ENCODE measurements at regions not wholly inside any gene's neighbourhood (a gene's known extent, or its start where the extent isn't known, plus 50 kb on each side); places are given as distances from the start of the nearest gene placed in this dataset.

DNA sequence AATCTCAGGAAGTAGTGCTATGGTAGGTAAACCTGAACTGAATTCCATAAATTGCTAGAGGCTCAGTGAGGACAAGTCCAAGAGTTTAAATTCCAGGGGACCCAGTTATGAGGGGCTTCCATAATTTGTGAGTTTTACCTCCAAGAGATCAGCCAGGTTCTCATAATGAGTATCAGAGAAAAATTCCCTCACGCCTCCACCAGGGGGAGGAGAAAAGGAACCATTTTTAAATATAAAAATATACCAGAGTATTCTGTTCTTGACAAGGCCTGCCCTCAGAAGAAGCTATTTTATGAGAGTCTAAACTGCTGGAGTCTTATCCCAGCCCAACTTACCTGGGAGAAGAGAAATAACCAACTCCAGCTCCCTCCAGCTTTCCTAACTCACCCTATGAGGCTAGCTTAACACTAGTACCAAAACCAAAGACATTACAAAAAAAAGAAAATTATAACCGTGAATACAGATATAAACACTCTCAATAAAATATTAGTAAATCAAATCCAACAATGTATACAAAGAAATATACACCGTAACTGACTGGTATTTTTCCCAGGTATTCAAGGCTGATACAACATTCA is 158.7 kb downstream of the TFAP2A start:
- Histone ChIP-seq H2AFZ (ENCODE audit: low read length) (no peak overlapping the region), H3K27ac (ENCODE audit: low read length) (no peak overlapping the region), H3K9me3 (ENCODE audit: low read length) (no peaks in the 10 kb centered on the region), H3K27me3 (ENCODE audit: low read length) (no peaks in the 10 kb centered on the region), H3K4me2 (ENCODE audit: low read length) (no peak overlapping the region), H3K9ac (ENCODE audit: low read length) (no peak overlapping the region), H3K36me3 (ENCODE audit: low read depth, low read length) (no peaks in the 10 kb centered on the region), H3K4me3 (ENCODE audit: low read length) (no peak overlapping the region), H3K4me1 (ENCODE audit: insufficient read depth, low read length) (no peaks in the 10 kb centered on the region), H3K9me2 (replicated peaks; ENCODE audit: low read length) (no peaks in the 10 kb centered on the region), H3F3A (ENCODE audit: low read length, unreplicated experiment) (no peaks in the 10 kb centered on the region), H3K79me2 (ENCODE audit: low read length) (no peaks in the 10 kb centered on the region), H4K20me1 (ENCODE audit: low read length) (no peaks in the 10 kb centered on the region)
- TF ChIP-seq, protein P1, sequence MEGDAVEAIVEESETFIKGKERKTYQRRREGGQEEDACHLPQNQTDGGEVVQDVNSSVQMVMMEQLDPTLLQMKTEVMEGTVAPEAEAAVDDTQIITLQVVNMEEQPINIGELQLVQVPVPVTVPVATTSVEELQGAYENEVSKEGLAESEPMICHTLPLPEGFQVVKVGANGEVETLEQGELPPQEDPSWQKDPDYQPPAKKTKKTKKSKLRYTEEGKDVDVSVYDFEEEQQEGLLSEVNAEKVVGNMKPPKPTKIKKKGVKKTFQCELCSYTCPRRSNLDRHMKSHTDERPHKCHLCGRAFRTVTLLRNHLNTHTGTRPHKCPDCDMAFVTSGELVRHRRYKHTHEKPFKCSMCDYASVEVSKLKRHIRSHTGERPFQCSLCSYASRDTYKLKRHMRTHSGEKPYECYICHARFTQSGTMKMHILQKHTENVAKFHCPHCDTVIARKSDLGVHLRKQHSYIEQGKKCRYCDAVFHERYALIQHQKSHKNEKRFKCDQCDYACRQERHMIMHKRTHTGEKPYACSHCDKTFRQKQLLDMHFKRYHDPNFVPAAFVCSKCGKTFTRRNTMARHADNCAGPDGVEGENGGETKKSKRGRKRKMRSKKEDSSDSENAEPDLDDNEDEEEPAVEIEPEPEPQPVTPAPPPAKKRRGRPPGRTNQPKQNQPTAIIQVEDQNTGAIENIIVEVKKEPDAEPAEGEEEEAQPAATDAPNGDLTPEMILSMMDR (conservative IDR thresholded peaks at IDR 0.05; ENCODE audit: low read depth, low read length): peak; percentile 71
- no peak for TF ChIP-seq EZH2 (IDR thresholded peaks at IDR 0.05; ENCODE audit: low read length, unreplicated experiment)
- ATAC-seq (peak; percentile 64), DNase-seq (peak; percentile 63)
- intact Hi-C loops (cut with micrococcal nuclease): loop anchor here (1.0 to 5.0 kb wide), 3 partner anchors 61 to 159 kb away; partner anchors contain the start of gene TFAP2A
- BruUV-seq (replicated peaks): no TSS peak
- ChIA-PET POLR2A (ENCODE audit: unreplicated experiment) (interaction anchor here (0.5 kb wide), 1 partner anchor 149 kb away, joined by 4 read pairs; no protein-coding TSS in a partner anchor), CTCF (interaction anchor here (1.9 kb wide), 1 partner anchor 159 kb away, joined by 10 read pairs; the partner anchor contains the start of gene TFAP2A)

DNA sequence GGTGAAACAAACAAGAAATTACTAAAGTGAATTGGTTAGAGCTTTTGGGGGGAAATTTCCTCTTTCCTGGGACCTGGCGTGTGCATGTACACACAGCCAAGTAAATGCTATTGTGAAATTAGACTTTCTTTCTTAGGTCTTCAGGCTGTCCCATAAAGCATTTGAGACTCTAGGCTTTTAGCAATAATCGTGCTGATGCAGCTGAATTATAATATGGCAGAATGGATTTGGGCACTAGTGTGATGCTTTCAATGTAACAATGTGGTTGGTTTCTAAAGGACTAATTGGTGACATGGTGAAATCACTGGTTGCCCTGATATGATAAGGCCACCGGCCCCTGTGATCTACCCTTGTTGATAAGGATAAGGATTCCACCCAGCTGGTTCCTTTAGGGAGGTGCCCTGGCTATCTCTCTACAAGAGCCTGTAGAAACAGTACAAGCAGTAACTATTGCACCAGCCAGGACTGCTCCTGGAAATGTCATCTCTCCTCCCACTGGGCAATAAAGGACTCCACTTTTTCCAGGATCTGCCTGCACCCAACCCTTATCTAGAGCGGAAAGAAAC is 164.1 kb downstream of the TFAP2A start:
- Histone ChIP-seq H3K4me1 (ENCODE audit: insufficient read depth, low read length) (peaks cover 6% of the 10 kb centered on the region; the same call in 1 of the 2 replicates), H2AFZ (ENCODE audit: low read length) (no peak overlapping the region), H3K9me3 (ENCODE audit: low read length) (no peaks in the 10 kb centered on the region), H3K27me3 (ENCODE audit: low read length) (no peaks in the 10 kb centered on the region), H3F3A (ENCODE audit: low read length, unreplicated experiment) (no peaks in the 10 kb centered on the region), H3K4me3 (ENCODE audit: low read length) (no peak overlapping the region), H3K9ac (ENCODE audit: low read length) (no peak overlapping the region), H3K27ac (ENCODE audit: low read length) (no peak overlapping the region), H3K4me2 (ENCODE audit: low read length) (no peak overlapping the region), H3K79me2 (ENCODE audit: low read length) (no peaks in the 10 kb centered on the region), H4K20me1 (ENCODE audit: low read length) (no peaks in the 10 kb centered on the region), H3K9me2 (replicated peaks; ENCODE audit: low read length) (no peaks in the 10 kb centered on the region), H3K36me3 (ENCODE audit: low read depth, low read length) (no peaks in the 10 kb centered on the region)
- ATAC-seq (no peak), DNase-seq (no peak)
- no TSS peak for BruUV-seq (replicated peaks)
- intact Hi-C loops (cut with micrococcal nuclease): no loop called here
- ChIA-PET CTCF (no interaction called here), POLR2A (ENCODE audit: unreplicated experiment) (interaction anchor here (0.5 kb wide), 1 partner anchor 201 kb away, joined by 3 read pairs; no protein-coding TSS in a partner anchor)
- TF ChIP-seq, protein P1 (conservative IDR thresholded peaks at IDR 0.05; ENCODE audit: low read depth, low read length): no peak
- no peak for TF ChIP-seq EZH2 (IDR thresholded peaks at IDR 0.05; ENCODE audit: low read length, unreplicated experiment)
- no peak for TF ChIP-seq EZH2phosphoT487 (IDR thresholded peaks at IDR 0.05; ENCODE audit: borderline replicate concordance, low read length)

DNA sequence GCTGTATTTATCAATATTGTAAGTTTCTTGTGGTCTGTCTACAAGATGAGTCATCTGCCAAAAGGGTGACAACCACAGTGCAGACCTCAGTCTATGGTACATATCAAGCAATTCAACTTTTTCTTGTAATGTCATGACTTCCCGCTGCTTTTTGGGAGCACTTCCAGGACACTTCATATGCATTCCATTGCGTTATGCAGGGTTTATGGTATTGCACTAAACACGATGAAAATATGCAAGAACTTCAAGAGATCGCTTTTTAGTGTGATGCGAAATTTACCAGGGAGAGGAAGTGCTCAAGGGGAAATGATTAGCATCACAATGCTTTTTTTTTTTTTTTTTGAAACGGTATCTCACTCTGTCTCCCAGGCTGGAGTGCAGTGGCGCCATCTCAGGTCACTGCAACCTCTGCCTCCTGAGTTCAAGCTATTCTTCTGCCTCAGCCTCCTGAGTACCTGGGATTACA is 166.5 kb downstream of the TFAP2A start:
- no peak overlapping the region for H3K4me2 ChIP-seq (ENCODE audit: low read length)
- H3K79me2 ChIP-seq (ENCODE audit: low read length): no peaks in the 10 kb centered on the region
- CTCF ChIA-PET: no interaction called here
- BruUV-seq (replicated peaks): no TSS peak
- no peaks in the 10 kb centered on the region for H3K27me3 ChIP-seq (ENCODE audit: low read length)
- intact Hi-C loops (cut with micrococcal nuclease): no loop called here
- DNase-seq (peak; percentile 71), ATAC-seq (no peak; the same call in 1 of the 2 replicates)
- no peaks in the 10 kb centered on the region for H3K9me2 ChIP-seq (replicated peaks; ENCODE audit: low read length)
- no peaks in the 10 kb centered on the region for H3F3A ChIP-seq (ENCODE audit: low read length, unreplicated experiment)
- H4K20me1 ChIP-seq (ENCODE audit: low read length): no peaks in the 10 kb centered on the region
- no peak overlapping the region for H2AFZ ChIP-seq (ENCODE audit: low read length)
- no peak for TF ChIP-seq EZH2 (IDR thresholded peaks at IDR 0.05; ENCODE audit: low read length, unreplicated experiment)
- TF ChIP-seq, protein P1 (conservative IDR thresholded peaks at IDR 0.05; ENCODE audit: low read depth, low read length): peak; percentile 40; the same call in 1 of the 2 replicates
- POLR2A ChIA-PET (ENCODE audit: unreplicated experiment): no interaction called here
- H3K27ac ChIP-seq (ENCODE audit: low read length): no peak overlapping the region
- no peaks in the 10 kb centered on the region for H3K36me3 ChIP-seq (ENCODE audit: low read depth, low read length)
- H3K4me1 ChIP-seq (ENCODE audit: insufficient read depth, low read length): peaks cover 6% of the 10 kb centered on the region; the same call in 1 of the 2 replicates
- no peak overlapping the region for H3K4me3 ChIP-seq (ENCODE audit: low read length)
- H3K9ac ChIP-seq (ENCODE audit: low read length): no peak overlapping the region
- no peaks in the 10 kb centered on the region for H3K9me3 ChIP-seq (ENCODE audit: low read length)

All from PC-3 (cell line).